HepG2 (cell line): ENCODE measurements at regions not wholly inside any gene's neighbourhood (a gene's known extent, or its start where the extent isn't known, plus 50 kb on each side); places are given as distances from the start of the nearest gene placed in this dataset.

ENCODE experiments used
- ATAC-seq: fragments of 200-7000 bp; cut with Tn5 transposase; 3 replicates; pipeline ENCODE4 v1.9.1; 2020; ENCODE audit warnings: mild to moderate bottlenecking, moderate library complexity
- BruUV-seq: library from RNA; stranded (reverse); fragments of 400-500 nt; replicated peaks from 2 replicates; lab custom pipeline; 2021; lab: Mats Ljungman, UMichigan
- CTCF ChIA-PET: fragments of 300-600 bp; formaldehyde crosslinking; extraction: SDS; loops from one replicate; lab custom pipeline; 2021; ENCODE audit warnings: low total read pairs, inconsistent platforms, low intra/inter-chr PET ratio; lab: Yijun Ruan, JAX
- POLR2A ChIA-PET: fragments of 350-600 bp; sonication (Branson Sonifier 250); formaldehyde crosslinking; loops from one replicate; lab custom pipeline; 2020; ENCODE audit warnings: antibody characterized with exemption, inconsistent platforms; lab: Yijun Ruan, JAX
- DNase-seq: peaks from one replicate; pipeline ENCODE4 v3.0.0-alpha.2; 2015; ENCODE audit warnings: low spot score
- FAIRE-seq: peaks from 3 replicates; lab custom pipeline; 2011; peaks lifted over from hg19 to GRCh38; lab: Jason Lieb, UNC
- H2AFZ ChIP-seq: one replicate; pipeline ENCODE4 v1.6.1; 2011; ENCODE audit warnings: low read length, inconsistent platforms
- H3K27ac ChIP-seq: fragments of 300-600 bp; 3 replicates; pipeline ENCODE4 v1.8.0; 2011; ENCODE audit warnings: mixed run types, mild to moderate bottlenecking, mixed read lengths, low read length, inconsistent platforms; ENCODE audit not compliant: insufficient read depth; ENCODE audit errors: extremely low read length
- H3K27me3 ChIP-seq, 2 experiments: fragments of 200-600 bp in 1 of 2; 2 replicates in 1 of 2; 3 replicates in 1 of 2; pipeline versions ENCODE4 v1.6.0 to v1.8.0; 2011; ENCODE audit warnings: low read length in 2 of 2, mild to moderate bottlenecking in 2 of 2, moderate library complexity in 2 of 2, inconsistent platforms in 1 of 2; ENCODE audit not compliant: insufficient read depth in 2 of 2, control insufficient read depth in 1 of 2
- H3K36me3 ChIP-seq, 2 experiments: fragments of 200-600 bp in 1 of 2; replicated peaks in 1 of 2; 2 replicates in 1 of 2; 3 replicates in 1 of 2; pipeline versions ENCODE4 v1.5.1 to v1.8.0; 2011; ENCODE audit warnings: low read length in 2 of 2, inconsistent platforms in 1 of 2; ENCODE audit not compliant: insufficient read depth in 2 of 2, control insufficient read depth in 1 of 2
- H3K4me1 ChIP-seq: 2 replicates; pipeline ENCODE4 v1.5.1; 2012; ENCODE audit warnings: low read length, inconsistent platforms; ENCODE audit not compliant: insufficient read depth
- H3K4me2 ChIP-seq: 2 replicates; pipeline ENCODE4 v1.6.0; 2011; ENCODE audit warnings: low read depth, low read length, inconsistent platforms
- H3K4me3 ChIP-seq, 3 experiments: fragments of 200-600 bp in 1 of 3; sonication (generic), shearing (Covaris generic) in 1 of 3; replicated peaks in 1 of 3; 2 replicates each; pipeline ENCODE4 v1.5.1; 2011 to 2016; ENCODE audit warnings: low read length in 3 of 3, inconsistent platforms in 2 of 3, low read depth in 2 of 3, mild to moderate bottlenecking in 2 of 3, control low read depth in 1 of 3, mixed read lengths in 1 of 3; ENCODE audit not compliant: insufficient read depth in 1 of 3
- H3K79me2 ChIP-seq: one replicate; pipeline ENCODE4 v1.6.1; 2011; ENCODE audit warnings: low read length, inconsistent platforms; ENCODE audit not compliant: insufficient read depth
- H3K9ac ChIP-seq: 2 replicates; pipeline ENCODE4 v1.6.0; 2011; ENCODE audit warnings: mild to moderate bottlenecking, low read depth, low read length, inconsistent platforms; ENCODE audit not compliant: insufficient read depth
- H3K9me3 ChIP-seq: 2 replicates; pipeline ENCODE4 v1.5.1; 2012; ENCODE audit warnings: mild to moderate bottlenecking, low read length
- H4K20me1 ChIP-seq: 2 replicates; pipeline ENCODE4 v1.6.0; 2011; ENCODE audit warnings: inconsistent platforms, mild to moderate bottlenecking, low read length, moderate library complexity; ENCODE audit not compliant: insufficient read depth
- CEBPG ChIP-seq: IDR thresholded peaks from 2 replicates; pipeline ENCODE4 v1.6.1; 2016
- DR1 ChIP-seq: sonication (generic); formaldehyde crosslinking; IDR thresholded peaks from 2 replicates; pipeline ENCODE4 v1.8.0; 2021; ENCODE audit warnings: mild to moderate bottlenecking, missing genetic modification reagents, inconsistent platforms
- FOXP1 ChIP-seq, 2 experiments: fragments of 450-650 bp in 1 of 2; IDR thresholded peaks; 2 replicates each; pipeline ENCODE4 v1.6.1; 2017 to 2018; ENCODE audit warnings: antibody characterized with exemption in 1 of 2
- NCOR1 ChIP-seq: fragments of 200-600 bp; sonication (generic); IDR thresholded peaks from 2 replicates; pipeline ENCODE4 v1.7.0; 2017; ENCODE audit warnings: antibody characterized with exemption, low read length, borderline replicate concordance
- PRDM15 ChIP-seq: sonication (generic); formaldehyde crosslinking; IDR thresholded peaks from 2 replicates; pipeline ENCODE4 v1.4.0; 2020; ENCODE audit warnings: missing genetic modification reagents
- SOX6 ChIP-seq, 2 experiments: fragments of 450-650 bp in 1 of 2; sonication (generic) in 1 of 2; formaldehyde crosslinking in 1 of 2; IDR thresholded peaks; 2 replicates each; pipeline versions ENCODE4 v1.4.0 to v1.6.1; 2017 to 2020; ENCODE audit warnings: antibody characterized with exemption in 1 of 2, mild to moderate bottlenecking in 1 of 2, missing genetic modification reagents in 1 of 2
- ZHX2 ChIP-seq, 2 experiments: sonication (generic) in 1 of 2; formaldehyde crosslinking in 1 of 2; IDR thresholded peaks; 2 replicates each; pipeline versions ENCODE4 v1.6.1 to v1.9.0; 2014 to 2022; ENCODE audit warnings: antibody characterized with exemption in 1 of 2, borderline replicate concordance in 1 of 2, inconsistent platforms in 1 of 2, low read depth in 1 of 2, missing genetic modification reagents in 1 of 2
- ZNF674 ChIP-seq: sonication (generic); formaldehyde crosslinking; IDR thresholded peaks from 2 replicates; pipeline ENCODE4 v1.5.0; 2020; ENCODE audit warnings: low read depth, mild to moderate bottlenecking, missing genetic modification reagents
- WGBS: methylation state at CpG from one replicate; pipeline ENCODE4 v1.1.6; 2017; ENCODE audit warnings: low lambda C conversion rate; 5-methylcytosine and 5-hydroxymethylcytosine counted together
- in situ Hi-C: cut with HindIII; loops from 2 replicates; pipeline ENCODE4 v1.10.0; 2017; ENCODE audit warnings: low pct_unique_long_range_greater_than_20kb; ENCODE audit not compliant: extremely low pct_ligation_motif_present
- intact Hi-C: fragments of 100-400 bp; cut with micrococcal nuclease; formaldehyde crosslinking; loops from one replicate; pipeline ENCODE4 v1.10.0; 2022; ENCODE audit not compliant: unreplicated experiment
- TF ChIP-seq, protein P1 (sequence below): sonication (generic); formaldehyde crosslinking; IDR thresholded peaks from 2 replicates; pipeline ENCODE4 v1.4.0; 2020; ENCODE audit warnings: missing genetic modification reagents, mild to moderate bottlenecking, borderline replicate concordance

GRCh38 chr3:3648988-3649679 is 150.1 kb upstream of the LRRN1 start:
- Histone ChIP-seq H3K9me3 (no peaks in the 10 kb centered on the region), H3K79me2 (no peaks in the 10 kb centered on the region), H3K36me3 (no peaks in the 10 kb centered on the region), H3K27ac (no peak overlapping the region), H4K20me1 (no peaks in the 10 kb centered on the region), H3K4me2 (no peak overlapping the region), H3K9ac (no peak overlapping the region), H2AFZ (no peak overlapping the region), H3K4me3 (no peak overlapping the region), H3K27me3 (no peaks in the 10 kb centered on the region), H3K4me1 (no peaks in the 10 kb centered on the region)
- ATAC-seq (no peak), DNase-seq (no peak), FAIRE-seq (no peak)
- BruUV-seq: no TSS peak
- in situ Hi-C loops: no loop called here
- 16% methylated on average over 5 of the region's 5 CpGs for WGBS
- CTCF ChIA-PET: no interaction called here
- POLR2A ChIA-PET: no interaction called here
- intact Hi-C loops: no loop called here
- TF ChIP-seq PRDM15 (CRISPR knock-in tag): no peak
- no peak for TF ChIP-seq ZNF674 (CRISPR knock-in tag)
- TF ChIP-seq, protein P1, sequence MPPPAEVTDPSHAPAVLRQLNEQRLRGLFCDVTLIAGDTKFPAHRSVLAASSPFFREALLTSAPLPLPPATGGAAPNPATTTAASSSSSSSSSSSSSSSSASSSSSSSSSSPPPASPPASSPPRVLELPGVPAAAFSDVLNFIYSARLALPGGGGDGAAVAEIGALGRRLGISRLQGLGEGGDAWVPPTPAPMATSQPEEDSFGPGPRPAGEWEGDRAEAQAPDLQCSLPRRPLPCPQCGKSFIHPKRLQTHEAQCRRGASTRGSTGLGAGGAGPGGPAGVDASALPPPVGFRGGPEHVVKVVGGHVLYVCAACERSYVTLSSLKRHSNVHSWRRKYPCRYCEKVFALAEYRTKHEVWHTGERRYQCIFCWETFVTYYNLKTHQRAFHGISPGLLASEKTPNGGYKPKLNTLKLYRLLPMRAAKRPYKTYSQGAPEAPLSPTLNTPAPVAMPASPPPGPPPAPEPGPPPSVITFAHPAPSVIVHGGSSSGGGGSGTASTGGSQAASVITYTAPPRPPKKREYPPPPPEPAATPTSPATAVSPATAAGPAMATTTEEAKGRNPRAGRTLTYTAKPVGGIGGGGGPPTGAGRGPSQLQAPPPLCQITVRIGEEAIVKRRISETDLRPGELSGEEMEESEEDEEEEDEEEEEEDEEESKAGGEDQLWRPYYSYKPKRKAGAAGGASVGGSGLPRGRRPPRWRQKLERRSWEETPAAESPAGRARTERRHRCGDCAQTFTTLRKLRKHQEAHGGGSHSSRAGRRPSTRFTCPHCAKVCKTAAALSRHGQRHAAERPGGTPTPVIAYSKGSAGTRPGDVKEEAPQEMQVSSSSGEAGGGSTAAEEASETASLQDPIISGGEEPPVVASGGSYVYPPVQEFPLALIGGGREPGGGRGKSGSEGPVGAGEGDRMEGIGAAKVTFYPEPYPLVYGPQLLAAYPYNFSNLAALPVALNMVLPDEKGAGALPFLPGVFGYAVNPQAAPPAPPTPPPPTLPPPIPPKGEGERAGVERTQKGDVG: no peak
- no peak for TF ChIP-seq NCOR1
- no peak for TF ChIP-seq DR1 (CRISPR knock-in tag)
- no peak for TF ChIP-seq SOX6 (IDR thresholded peaks at IDR 0.05)
- TF ChIP-seq SOX6 (CRISPR knock-in tag; IDR thresholded peaks at IDR 0.05): no peak
- no peak for TF ChIP-seq ZHX2 (IDR thresholded peaks at IDR 0.05; ENCODE audit: low read depth)
- no peak for TF ChIP-seq ZHX2 (CRISPR knock-in tag; IDR thresholded peaks at IDR 0.05; ENCODE audit: borderline replicate concordance)
- no peak for TF ChIP-seq FOXP1 (IDR thresholded peaks at IDR 0.05)
- no peak for TF ChIP-seq FOXP1 (CRISPR knock-in tag; IDR thresholded peaks at IDR 0.05)
- TF ChIP-seq CEBPG (CRISPR knock-in tag): no peak
